Neural cell (in vitro differentiated cells): ENCODE measurements at regions not wholly inside any gene's neighbourhood (a gene's known extent, or its start where the extent isn't known, plus 50 kb on each side); places are given as distances from the start of the nearest gene placed in this dataset.
A peak's percentile ranks its signal among the peaks of the same experiment; 100 is the strongest.
"Not testable (repeated sequence)": the region's sequence is repeated elsewhere in the genome, so short reads cannot be mapped to it uniquely, and the experiment has no call there.

Source experiments
- H2AFZ ChIP-seq: fragments of 200-600, 300-800 bp; sonication (generic), shearing (Covaris generic); 2 replicates; pipeline ENCODE4 v1.6.0; 2014; ENCODE audit warnings: low read depth, mild to moderate bottlenecking, antibody characterized with exemption, low read length, moderate library complexity
- H3F3A ChIP-seq: fragments of 200-600 bp; shearing (Covaris generic); 2 replicates; pipeline ENCODE4 v1.6.1; 2016; ENCODE audit warnings: mild to moderate bottlenecking, moderate library complexity, mixed read lengths, antibody characterized with exemption, low read length; ENCODE audit not compliant: insufficient read depth, poor library complexity, severe bottlenecking
- H3K27ac ChIP-seq: fragments of 200-600, 300-800 bp; sonication (generic), shearing (Covaris generic); 2 replicates; pipeline ENCODE4 v1.5.1; 2014; ENCODE audit warnings: mild to moderate bottlenecking, low read length, moderate library complexity
- H3K27me3 ChIP-seq: fragments of 300-800, 200-600 bp; sonication (generic), shearing (Covaris generic); 2 replicates; pipeline ENCODE4 v1.6.0; 2014; ENCODE audit warnings: mild to moderate bottlenecking, low read depth, low read length, moderate library complexity; ENCODE audit not compliant: insufficient read depth
- H3K36me3 ChIP-seq: fragments of 300-800, 200-600 bp; sonication (generic), shearing (Covaris generic); 2 replicates; pipeline ENCODE4 v1.5.1; 2014; ENCODE audit warnings: mild to moderate bottlenecking, antibody characterized with exemption, low read length, moderate library complexity; ENCODE audit not compliant: insufficient read depth
- H3K4me2 ChIP-seq: fragments of 300-800, 200-600 bp; sonication (generic), shearing (Covaris generic); 2 replicates; pipeline ENCODE4 v1.6.0; 2014; ENCODE audit warnings: mild to moderate bottlenecking, low read length
- H3K4me3 ChIP-seq: fragments of 300-800, 200-600 bp; sonication (generic), shearing (Covaris generic); 2 replicates; pipeline ENCODE4 v1.5.1; 2014; ENCODE audit warnings: mild to moderate bottlenecking, low read length, moderate library complexity
- H3K79me2 ChIP-seq: fragments of 200-600 bp; shearing (Covaris generic); replicated peaks from 2 replicates; pipeline ENCODE4 v1.6.0; 2014; ENCODE audit warnings: mild to moderate bottlenecking, low read length, moderate library complexity; ENCODE audit not compliant: insufficient read depth
- H3K9ac ChIP-seq: fragments of 300-800, 200-600 bp; sonication (generic), shearing (Covaris generic); 2 replicates; pipeline ENCODE4 v1.6.1; 2016; ENCODE audit warnings: mild to moderate bottlenecking, low read length, mixed read lengths
- H3K9me2 ChIP-seq: fragments of 200-600 bp; shearing (Covaris generic); 2 replicates; pipeline ENCODE4 v1.6.1; 2016; ENCODE audit warnings: mild to moderate bottlenecking, low read length, mixed read lengths; ENCODE audit not compliant: insufficient read depth
- H3K9me3 ChIP-seq: fragments of 200-600, 300-800 bp; sonication (generic), shearing (Covaris generic); 2 replicates; pipeline ENCODE4 v1.6.1; 2016; ENCODE audit warnings: mild to moderate bottlenecking, mixed run types, low read length, moderate library complexity, mixed read lengths
- H4K20me1 ChIP-seq: fragments of 200-600 bp; shearing (Covaris generic); 2 replicates; pipeline ENCODE4 v1.6.1; 2016; ENCODE audit warnings: mild to moderate bottlenecking, mixed run types; ENCODE audit not compliant: insufficient read depth
- CTCF ChIP-seq: fragments of 450-650 bp; IDR thresholded peaks from 2 replicates; pipeline ENCODE4 v1.5.1; 2014; ENCODE audit warnings: antibody characterized with exemption, mild to moderate bottlenecking, moderate library complexity; ENCODE audit not compliant: poor library complexity, severe bottlenecking
- EP300 ChIP-seq: fragments of 450-650 bp; conservative IDR thresholded peaks from 2 replicates; pipeline ENCODE4 v1.6.1; 2014; ENCODE audit warnings: antibody characterized with exemption, mild to moderate bottlenecking, moderate library complexity; ENCODE audit not compliant: poor library complexity, severe bottlenecking
- EZH2 ChIP-seq: fragments of 200-600, 300-800 bp; shearing (Covaris generic), sonication (generic); IDR thresholded peaks from 2 replicates; pipeline ENCODE4 v1.6.1; 2014; ENCODE audit warnings: antibody characterized with exemption, low read length, borderline replicate concordance, mild to moderate bottlenecking; ENCODE audit not compliant: insufficient read depth, poor library complexity, severe bottlenecking
- MXI1 ChIP-seq: fragments of 450-650 bp; conservative IDR thresholded peaks from 2 replicates; pipeline ENCODE4 v1.6.1; 2014; ENCODE audit warnings: antibody characterized with exemption, mild to moderate bottlenecking; ENCODE audit not compliant: poor library complexity, severe bottlenecking
- POLR2AphosphoS5 ChIP-seq: IDR thresholded peaks from 2 replicates; pipeline ENCODE4 v1.6.1; 2012
- RAD21 ChIP-seq: fragments of 450-650 bp; conservative IDR thresholded peaks from 2 replicates; pipeline ENCODE4 v1.6.1; 2014; ENCODE audit warnings: antibody characterized with exemption, mild to moderate bottlenecking, moderate library complexity
- SMC3 ChIP-seq: fragments of 450-650 bp; conservative IDR thresholded peaks from 2 replicates; pipeline ENCODE4 v1.6.1; 2014; ENCODE audit warnings: antibody characterized with exemption, mild to moderate bottlenecking, moderate library complexity; ENCODE audit not compliant: poor library complexity
- TAF1 ChIP-seq: IDR thresholded peaks from 2 replicates; pipeline ENCODE4 v1.6.1; 2012; ENCODE audit warnings: low read depth

DNA sequence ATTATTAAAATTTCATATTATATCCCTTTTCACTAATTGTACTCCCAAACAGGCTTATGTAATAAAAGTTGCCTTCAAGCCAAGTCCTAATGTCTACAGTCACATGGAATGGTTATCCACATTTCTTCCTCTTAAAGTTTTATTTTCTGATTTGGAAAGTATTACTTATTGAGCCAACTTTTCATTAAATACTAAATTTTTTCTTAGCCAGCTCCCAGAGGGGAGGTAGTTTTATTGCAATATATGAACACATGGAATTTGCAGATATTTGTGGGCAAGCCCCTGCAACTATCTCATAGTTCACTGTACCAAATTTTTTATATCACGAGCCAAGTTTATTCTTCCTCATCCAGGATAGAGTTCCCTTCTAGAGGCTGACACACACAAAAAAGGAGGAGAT is 332.8 kb upstream of the PTGER4 start:
- H4K20me1 ChIP-seq = no peaks in the 10 kb centered on the region
- no peak overlapping the region for H3K27ac ChIP-seq
- no peaks in the 10 kb centered on the region for H3K79me2 ChIP-seq
- no peaks in the 10 kb centered on the region for H3F3A ChIP-seq
- no peak overlapping the region for H3K9ac ChIP-seq
- H3K4me3 ChIP-seq = no peak overlapping the region
- H3K36me3 ChIP-seq = no peaks in the 10 kb centered on the region
- no peaks in the 10 kb centered on the region for H3K9me2 ChIP-seq
- TF ChIP-seq SMC3 (no peak), TAF1 (no peak), MXI1 (no peak), RAD21 (no peak), EP300 (no peak), POLR2AphosphoS5 (no peak)
- no peak overlapping the region for H2AFZ ChIP-seq
- H3K4me2 ChIP-seq = no peak overlapping the region
- H3K9me3 ChIP-seq = no peaks in the 10 kb centered on the region
- H3K27me3 ChIP-seq = no peaks in the 10 kb centered on the region

- H3K9ac ChIP-seq, H3K36me3 ChIP-seq, H3K4me3 ChIP-seq, H4K20me1 ChIP-seq, H3K79me2 ChIP-seq, H2AFZ ChIP-seq, H3K27ac ChIP-seq, H3K4me2 ChIP-seq, H3F3A ChIP-seq, H3K9me2 ChIP-seq, H3K27me3 ChIP-seq, H3K9me3 ChIP-seq: not testable (repeated sequence)
Observed at GRCh38 chr5:40338434-40338833, 341.3 kb upstream of the PTGER4 start.

DNA sequence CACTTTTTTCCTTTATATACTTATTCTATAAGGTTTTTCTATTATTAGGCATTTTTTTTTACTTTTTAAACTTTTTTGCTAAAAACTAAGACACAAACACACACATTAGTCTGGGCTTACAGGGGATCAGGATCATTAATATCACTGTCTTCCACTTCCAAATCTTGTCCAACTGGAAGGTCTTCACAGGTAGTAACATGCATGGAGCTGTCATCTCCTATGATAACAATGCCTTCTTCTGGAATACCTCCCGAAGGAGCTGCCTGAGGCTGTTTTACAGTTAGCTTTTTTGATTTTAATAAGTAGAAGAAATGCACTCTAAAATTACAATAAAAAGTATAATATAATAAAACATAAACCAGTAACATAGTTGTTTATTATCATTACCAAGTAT is 345.5 kb upstream of the PTGER4 start:
- Histone ChIP-seq H3K9me3 (no peaks in the 10 kb centered on the region), H3K4me3 (no peak overlapping the region), H3K9ac (no peak overlapping the region), H3K4me2 (no peak overlapping the region), H3F3A (no peaks in the 10 kb centered on the region), H2AFZ (no peak overlapping the region), H3K79me2 (no peaks in the 10 kb centered on the region), H3K27me3 (no peaks in the 10 kb centered on the region), H3K36me3 (no peaks in the 10 kb centered on the region), H4K20me1 (no peaks in the 10 kb centered on the region), H3K27ac (no peak overlapping the region), H3K9me2 (no peaks in the 10 kb centered on the region)
- TF ChIP-seq MXI1 (no peak), SMC3 (no peak), CTCF (no peak), TAF1 (no peak), EP300 (no peak), POLR2AphosphoS5 (no peak), RAD21 (no peak)

- no peak overlapping the region for H3K4me3 ChIP-seq
- no peak overlapping the region for H2AFZ ChIP-seq
- TF ChIP-seq MXI1 = no peak
- no peak for TF ChIP-seq POLR2AphosphoS5
- TF ChIP-seq EZH2 = no peak
- peak; percentile 23 for TF ChIP-seq EP300
- TF ChIP-seq CTCF = no peak
- H3K27me3 ChIP-seq = no peaks in the 10 kb centered on the region
- H3K9me2 ChIP-seq = no peaks in the 10 kb centered on the region
- no peak overlapping the region for H3K9ac ChIP-seq
- H3K9me3 ChIP-seq = no peaks in the 10 kb centered on the region
- H4K20me1 ChIP-seq = no peaks in the 10 kb centered on the region
- no peak overlapping the region for H3K4me2 ChIP-seq
- no peak overlapping the region for H3K27ac ChIP-seq
- no peaks in the 10 kb centered on the region for H3K36me3 ChIP-seq
- H3K79me2 ChIP-seq = no peaks in the 10 kb centered on the region
- no peaks in the 10 kb centered on the region for H3F3A ChIP-seq
Observed at GRCh38 chr5:40333459-40334241, 346.1 kb upstream of the PTGER4 start.
